HG03103 (cell line): ENCODE measurements at regions not wholly inside any gene's neighbourhood (a gene's known extent, or its start where the extent isn't known, plus 50 kb on each side); places are given as distances from the start of the nearest gene placed in this dataset.
"Not testable (repeated sequence)": the region's sequence is repeated elsewhere in the genome, so short reads cannot be mapped to it uniquely, and the experiment has no call there.

Source experiments
- ATAC-seq: cut with Tn5 transposase; IDR thresholded peaks from one replicate; pipeline ENCODE4 v1.9.1; 2021; ENCODE audit warnings: low read depth; ENCODE audit not compliant: unreplicated experiment

DNA sequence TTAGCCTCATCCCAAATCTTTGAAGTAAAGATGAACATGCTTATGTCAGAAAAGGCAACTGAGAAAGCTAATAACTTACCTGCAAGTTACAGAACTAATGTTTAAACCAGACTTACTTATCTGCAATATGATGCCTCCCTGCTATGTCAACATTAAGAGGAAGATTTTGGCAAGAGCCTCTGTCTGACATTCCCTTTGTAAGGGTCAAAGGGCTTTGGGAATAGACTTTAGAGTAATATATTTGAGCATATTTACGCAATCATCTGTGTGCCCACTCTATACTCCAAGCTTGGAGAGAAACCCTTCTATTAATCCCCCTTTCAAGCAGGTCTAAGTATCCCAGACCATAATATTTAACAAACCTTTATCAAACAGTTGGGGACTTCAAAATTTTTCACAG lies 389.4 kb downstream of the NPIPA8 start:
- ATAC-seq = no peak

DNA sequence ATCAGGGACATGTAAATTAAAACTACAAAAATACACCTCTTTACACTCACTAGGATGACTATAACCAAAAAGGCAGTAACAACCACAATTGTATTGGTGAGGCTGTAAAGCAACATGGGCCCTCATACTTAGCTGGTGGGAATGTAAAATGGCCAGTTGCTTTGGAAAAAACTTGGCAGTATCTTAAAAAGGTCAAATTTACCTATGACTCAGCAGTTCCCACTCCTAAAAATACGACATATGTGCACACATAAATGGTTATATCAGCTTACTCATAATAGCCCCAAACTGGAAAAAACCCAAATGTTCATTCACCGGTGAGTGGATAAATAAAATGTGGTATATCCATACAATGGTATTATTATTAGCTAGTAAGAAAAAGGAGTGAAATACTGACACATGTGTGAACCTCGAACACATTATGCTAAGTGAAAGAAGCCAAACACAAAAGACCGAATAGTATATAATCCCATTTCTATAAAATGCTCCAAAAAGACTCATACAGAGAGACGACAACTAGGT lies 391.4 kb downstream of the NPIPA8 start:
- no peak for ATAC-seq

DNA sequence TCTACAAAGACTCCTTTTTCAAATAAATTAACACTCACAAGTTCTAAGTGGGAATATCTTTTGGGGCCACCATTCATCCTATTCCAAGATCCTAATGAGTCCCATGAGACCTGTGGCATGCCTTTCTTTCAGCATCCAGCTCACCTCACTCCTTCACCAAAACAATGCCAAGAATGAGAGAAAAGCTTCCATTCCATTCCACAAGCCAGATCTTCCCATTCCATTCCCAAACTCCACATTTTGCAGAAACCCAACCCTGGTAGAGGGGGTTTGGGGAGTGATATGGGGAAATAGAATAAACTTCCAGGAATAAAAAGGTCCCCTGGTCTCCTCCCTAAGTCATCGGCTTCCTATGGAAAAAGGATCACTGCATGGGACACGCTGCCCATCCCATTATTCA lies 392.2 kb downstream of the NPIPA8 start:
- no peak for ATAC-seq

DNA sequence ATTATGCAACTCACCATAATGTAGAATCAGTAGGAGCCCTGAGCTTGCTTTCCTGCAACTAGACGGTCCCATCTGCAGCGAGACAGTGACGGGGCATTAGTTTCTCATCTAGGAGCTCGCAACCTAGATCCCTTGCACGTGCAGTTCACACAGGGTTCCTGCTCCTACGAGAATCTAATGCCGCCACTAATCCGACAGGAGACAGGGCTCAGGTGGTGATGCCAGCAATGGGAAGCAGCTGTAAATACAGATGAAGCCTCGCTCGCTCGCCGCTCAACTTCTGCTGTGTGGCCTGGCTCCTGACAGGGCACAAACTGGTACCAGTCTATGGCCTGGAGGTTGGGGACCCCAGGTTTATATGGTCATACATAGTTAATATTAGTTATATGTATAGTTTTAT lies 394.5 kb downstream of the NPIPA8 start:
- no peak for ATAC-seq

DNA sequence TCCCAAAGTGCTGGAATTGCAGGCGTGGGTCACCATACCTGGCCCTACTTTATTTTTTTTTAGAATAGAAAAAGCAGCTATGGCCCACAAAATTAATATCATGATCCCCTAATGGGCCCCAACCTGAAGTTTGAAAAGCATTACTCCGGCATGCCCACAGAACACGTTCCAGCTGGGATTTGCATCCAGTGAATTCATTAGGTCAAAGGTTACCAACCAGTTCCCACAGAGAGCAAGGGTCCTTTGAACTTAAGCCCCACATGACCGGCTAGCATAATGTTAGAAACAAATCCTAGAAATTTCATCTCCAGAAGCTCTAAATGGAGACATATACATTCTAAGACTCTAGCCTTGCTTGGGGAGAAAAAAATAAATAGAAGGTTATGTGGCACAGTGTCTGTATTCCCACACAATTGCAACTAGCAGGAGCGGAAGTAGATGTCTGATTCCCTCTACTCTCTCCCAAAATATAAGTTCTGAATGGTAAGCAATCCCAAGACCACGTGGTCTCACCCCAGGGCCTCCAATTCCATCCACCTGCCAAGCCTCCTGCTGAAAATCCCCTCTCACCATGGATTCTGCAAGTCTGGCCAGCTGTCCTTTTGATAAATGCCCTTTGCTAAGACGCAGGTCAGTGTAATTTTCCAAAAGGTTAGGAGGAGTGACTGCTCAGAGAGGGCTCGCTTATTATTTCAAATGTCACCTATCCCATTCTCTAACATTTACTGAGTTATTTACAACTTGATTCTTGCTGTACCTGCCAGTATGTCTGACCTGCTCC lies 395.8 kb downstream of the NPIPA8 start:
- ATAC-seq = no peak

DNA sequence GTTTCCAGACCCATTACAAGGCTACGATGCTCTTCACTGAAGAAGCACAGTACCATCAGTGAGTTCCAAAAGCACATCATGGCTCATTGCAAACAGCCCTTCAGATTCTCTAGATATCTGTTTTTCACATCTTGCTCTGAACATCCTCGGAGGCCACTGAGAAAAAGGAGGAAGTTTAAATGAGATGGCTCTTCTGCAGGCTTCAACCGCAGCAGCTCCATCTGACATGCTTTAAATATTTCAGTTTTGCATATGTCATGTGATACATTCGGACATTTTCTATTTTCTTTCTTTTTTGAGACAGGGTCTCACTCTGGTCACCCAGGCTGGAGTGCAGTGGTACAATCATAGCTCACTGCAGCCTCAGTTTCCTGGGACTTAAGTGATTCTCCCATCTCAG lies 396.8 kb downstream of the NPIPA8 start:
- peak; percentile 54 for ATAC-seq

DNA sequence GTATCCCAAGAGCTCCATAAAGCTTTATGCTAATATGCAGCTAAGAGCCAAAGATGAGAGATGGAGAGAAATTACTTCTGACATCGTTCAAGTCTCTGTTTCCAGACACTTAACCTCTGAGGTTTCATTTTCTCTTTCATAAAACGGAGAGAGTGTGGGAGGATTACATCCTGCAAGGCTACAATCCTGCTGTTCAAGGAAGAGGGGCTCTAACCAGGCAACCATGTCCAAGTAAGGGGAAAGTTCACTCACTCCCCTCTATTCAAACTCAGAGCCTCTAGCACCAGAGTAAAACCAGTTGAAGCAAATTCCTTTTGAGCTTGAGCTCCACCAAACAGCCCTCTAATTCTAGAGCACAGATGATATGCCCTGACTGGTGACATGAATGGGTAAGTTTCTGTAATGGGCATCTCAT lies 397.4 kb downstream of the NPIPA8 start:
- peak; percentile 46 for ATAC-seq

DNA sequence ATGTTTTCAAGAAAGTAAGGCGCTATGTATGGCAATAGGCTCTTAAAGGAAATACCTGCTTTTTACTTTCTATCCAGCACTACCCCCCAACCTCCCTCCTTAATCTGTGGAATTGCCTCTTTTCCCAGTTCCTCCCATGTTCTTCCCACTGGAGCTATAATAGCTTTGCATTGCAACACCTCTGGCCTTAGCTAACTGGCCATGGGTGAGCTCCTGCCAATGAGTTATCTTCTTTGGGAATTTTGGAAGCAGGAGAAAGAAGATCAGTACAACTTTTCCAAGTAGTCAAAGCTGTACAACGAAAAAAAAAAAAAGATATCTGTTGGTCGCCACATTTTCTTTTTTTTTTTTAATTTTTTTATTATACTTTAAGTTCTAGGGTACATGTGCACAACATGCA lies 398.0 kb downstream of the NPIPA8 start:
- ATAC-seq = no peak

DNA sequence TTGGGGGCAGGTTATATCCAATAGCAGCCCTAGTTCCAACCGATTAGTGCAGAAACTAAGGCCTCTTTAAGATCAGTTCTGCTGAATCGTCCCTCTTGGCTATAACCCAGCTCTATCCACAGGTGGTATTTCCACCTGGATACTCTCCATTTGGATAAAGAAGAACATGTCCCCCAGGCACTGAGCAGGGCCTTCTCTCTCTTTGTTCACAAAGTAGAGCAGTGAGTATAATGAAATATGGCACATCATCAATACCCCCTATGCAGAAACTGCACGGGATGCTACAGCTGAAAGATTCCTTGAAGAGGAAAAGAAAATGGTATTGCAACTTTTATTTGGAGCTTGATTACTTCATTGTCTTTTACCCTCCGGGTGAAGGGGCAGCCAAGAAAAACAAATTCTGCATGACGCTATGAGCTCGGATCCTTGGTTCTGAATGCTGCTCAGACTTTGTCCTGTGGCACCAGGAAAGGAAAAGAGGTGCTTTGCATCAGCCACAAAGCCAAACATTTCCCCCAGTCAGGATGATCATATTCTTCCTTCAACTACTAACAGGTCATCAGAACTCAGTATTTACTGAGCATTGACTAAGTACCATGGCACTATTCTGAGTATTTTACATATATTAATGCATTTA lies 399.7 kb downstream of the NPIPA8 start:
- no peak for ATAC-seq

DNA sequence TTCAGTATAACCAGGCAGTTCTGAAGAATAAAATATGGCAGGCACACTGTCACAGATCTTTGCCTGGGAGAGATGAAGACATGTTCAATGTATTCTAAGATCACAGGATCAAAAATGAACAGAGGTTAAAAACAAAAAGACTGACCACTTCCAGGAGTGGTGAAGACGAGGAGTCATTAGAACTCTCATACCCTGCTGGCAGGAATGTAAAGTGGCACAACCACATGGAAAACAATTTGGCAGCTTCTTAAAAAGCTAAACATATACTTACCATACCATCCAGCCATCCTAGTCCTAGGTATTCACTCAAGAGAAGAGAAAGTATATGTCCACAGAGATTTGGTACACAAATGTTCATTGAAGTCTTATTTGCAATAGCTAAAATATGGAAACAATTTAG lies 406.3 kb downstream of the NPIPA8 start:
- ATAC-seq = no peak

DNA sequence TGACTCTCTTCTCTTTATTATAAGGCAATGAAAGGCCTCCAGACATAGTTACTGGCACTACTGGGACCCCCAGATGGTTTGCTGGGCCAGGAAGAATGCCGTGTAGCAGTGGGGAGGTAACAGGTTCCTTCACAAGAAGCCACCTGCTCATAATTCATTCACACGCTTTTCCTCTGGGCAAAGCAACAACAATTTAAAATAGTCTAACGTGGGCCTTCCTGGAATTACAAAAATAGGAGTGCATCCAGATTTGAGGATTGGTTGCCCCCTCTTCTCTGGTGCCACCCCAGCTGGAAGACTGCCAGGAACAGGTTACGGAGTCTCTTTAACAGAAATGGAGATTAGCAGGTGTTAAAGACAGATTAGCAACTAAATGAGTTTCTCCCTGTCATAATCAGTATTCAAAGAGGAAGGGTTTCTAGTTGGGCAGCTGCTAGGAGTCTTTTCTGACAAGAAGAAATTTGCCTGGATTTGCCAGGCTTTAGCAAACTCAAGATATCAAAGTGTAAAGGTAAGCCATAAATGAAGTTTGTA lies 409.6 kb downstream of the NPIPA8 start:
- ATAC-seq = no peak

DNA sequence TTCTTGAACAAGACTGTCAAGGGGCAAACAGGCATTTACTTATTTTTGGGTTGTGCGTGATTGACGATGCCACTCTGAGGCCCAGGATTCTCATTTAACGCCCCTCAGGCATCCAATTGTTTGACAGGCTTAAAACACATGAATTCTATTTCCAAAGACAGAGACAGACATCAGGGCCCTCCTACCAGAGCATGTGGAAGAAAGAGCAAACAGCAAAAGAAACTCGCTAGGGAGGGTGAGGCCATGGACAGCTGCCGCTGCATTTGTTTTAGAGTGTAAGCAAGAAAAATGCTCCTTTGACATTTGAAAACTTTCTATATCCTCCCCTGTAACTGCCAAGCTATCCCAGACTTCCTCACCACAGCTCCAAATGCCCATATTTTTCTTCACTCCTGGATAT lies 410.1 kb downstream of the NPIPA8 start:
- no peak for ATAC-seq

DNA sequence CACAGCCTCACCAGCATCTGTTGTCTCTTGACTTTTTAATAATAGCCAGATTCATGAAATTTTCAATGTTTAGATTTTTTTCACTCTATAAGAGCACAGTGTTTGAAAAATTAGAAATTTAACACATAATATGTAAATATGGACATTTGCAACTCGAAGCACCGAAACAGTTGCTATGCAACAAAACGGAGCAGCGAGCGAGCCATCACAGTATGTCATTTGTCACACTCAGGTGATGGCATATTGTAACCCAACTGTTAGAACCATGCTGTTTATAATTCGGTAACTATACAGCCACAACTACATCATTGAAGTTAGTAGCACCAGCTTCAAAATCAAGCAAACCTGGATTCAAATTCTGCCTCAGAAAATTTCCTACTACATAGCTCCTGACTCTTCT lies 410.8 kb downstream of the NPIPA8 start:
- ATAC-seq = no peak

DNA sequence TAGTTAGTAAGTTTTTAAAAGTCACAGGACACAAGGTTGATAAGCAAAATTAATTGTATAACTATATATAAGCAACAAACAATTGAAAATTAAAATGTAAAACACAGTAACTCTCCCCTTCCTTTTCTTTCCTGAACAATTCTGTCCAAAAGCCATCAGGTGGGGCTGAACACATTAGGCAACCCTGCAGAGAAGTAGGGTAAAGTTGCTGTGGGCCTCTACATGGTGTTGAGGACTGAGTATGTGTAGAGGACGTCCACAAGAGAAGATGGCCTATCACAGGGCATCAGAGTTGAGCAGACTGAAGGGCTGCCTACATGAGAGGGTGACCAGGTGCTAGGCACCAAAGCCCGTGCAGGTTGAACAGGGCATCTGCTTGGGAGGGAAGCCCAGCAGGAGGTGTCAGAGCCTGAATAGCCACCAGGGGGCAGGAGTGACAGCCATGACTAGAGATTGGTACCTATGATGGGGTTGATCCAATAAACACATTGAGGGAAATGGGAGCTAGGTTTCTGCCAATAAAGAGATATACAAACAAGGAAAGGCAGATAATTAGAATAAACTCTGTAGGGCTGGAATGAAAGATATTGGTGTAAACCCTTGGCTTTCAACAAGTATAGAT lies 415.1 kb downstream of the NPIPA8 start:
- peak; percentile 54 for ATAC-seq

DNA sequence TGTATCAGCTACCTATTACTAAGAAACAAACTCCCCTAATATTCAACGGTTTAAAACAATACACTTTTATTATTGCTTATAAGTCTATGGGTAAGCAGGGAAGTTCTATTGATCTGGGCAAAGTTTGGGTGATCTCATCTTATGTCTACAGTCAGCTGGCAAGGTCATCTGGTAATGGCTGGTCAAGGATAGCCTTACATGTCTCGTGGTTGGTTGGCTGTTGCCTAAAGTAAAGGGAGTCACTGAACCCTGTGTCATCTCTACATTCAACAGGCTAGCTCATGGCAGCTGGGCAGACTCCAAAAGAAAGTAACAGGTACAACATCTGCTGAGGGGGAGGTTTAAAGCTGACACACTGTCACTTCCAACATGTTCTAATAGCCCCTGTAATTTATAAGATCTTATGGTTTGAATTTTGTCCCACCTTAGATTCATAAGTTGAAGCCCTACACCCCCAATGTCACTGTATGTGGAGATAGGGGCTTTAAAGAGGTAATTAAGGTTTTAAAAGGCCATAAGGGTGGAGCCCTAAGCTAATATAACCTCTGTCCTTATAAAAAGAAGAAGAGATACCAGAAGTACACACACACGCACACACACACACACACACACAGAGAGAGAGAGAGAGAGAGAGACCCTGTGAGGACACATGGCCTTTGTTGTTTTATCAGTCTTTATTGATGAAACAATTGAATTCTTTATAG lies 419.1 kb downstream of the NPIPA8 start:
- no peak for ATAC-seq

DNA sequence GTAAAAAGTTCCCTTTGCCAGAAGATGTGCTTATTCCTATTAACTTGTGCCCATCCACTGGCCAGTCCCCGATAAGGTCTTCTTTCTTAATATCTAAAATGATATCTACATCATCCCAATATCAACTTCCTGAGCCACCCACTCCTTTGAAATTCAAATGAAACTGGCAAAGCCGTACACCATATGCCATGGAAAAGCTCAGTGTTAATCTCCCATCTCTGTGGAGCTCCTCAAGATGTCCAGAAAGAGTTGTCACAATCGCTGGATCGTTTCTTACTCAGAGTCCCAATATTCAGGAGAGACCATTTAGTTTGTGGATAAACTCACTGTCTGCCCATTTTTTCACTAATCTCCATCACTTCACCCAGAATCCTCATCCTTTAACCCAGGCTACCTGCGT lies 420.7 kb downstream of the NPIPA8 start:
- ATAC-seq = no peak

DNA sequence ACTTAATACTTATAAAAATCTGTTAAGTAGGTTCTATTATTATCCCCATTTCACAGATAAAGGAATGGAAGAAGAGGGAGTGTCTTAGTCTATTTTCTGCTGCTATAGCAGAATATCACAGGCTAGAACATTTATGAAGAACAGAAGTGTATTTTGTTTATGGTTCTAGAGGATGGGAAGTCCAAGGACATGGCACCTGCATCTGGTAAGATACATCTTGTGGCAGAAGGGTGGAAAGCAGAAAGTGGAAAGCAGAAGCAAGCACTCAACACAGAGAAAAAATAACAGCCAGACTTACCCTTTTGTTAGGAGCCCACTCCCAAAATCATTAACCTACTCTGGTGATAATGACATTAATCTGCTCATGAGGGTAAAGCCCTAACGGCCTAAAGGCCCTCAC lies 422.4 kb downstream of the NPIPA8 start:
- no peak for ATAC-seq

DNA sequence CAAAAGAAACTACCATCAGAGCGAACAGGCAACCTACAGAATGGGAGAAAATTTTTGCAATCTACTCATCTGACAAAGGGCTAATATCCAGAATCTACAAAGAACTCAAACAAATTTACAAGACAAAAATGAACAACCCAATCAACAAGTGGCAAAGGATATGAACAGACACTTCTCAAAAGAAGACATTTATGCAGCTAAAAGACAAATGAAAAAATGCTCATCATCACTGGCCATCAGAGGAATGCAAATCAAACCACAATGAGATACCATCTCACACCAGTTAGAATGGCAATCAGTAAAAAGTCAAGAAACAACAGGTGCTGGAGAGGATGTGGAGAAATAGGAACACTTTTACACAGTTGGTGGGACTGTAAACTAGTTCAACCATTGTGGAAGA lies 425.0 kb downstream of the NPIPA8 start:
- not testable (repeated sequence) for ATAC-seq

DNA sequence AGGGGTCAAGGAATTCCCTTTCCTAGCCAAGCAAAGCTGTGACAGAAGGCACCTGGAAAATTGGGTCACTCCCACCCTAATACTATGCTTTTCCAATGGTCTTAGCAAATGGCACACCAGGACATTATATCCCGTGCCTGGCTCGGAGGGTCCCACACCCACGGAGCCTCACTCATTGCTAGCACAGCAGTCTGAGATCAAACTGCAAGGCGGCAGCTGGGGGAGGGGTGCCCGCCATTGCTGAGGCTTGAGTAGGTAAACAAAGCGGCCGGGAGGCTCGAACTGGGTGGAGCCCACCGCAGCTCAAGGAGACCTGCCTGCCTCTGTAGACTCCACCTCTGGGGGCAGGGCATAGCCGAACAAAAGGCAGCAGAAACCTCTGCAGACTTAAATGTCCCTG lies 429.9 kb downstream of the NPIPA8 start:
- not testable (repeated sequence) for ATAC-seq

DNA sequence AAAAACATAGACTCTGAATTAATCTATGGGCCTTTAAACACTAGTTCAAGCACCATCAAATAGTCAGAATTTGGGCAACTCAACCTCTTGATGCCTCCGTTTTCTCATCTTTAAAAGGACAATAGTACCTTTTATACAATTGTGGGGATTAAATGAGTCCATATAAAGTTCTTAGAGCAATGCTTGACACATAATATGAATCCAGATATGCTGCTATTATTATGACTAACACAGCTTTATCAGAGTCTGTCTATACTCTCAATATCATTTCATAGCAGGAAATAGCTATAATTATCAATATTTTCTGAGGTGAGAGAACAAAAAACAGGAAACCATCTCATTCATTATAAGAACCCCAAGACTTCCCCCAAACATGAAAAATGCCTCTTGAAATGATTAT lies 430.5 kb upstream of the XYLT1 start:
- ATAC-seq = no peak

DNA sequence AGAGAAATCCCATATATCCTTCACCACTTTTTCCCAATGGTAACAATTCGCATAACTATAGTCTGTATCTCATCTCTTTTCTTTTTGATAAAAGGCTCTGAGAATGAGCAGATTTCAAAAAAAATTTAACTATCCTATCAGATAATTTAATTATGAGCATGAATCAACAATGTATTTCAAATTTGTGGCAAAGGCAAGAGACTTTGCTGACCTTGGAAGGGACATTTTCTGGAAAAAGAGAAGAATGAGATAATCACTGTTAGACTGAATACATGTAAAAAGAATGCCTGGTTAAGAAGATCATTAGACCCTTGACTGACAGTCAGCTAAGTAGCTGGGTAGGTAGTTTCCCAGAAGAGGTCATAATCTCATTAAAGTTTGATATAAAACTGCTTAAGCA lies 428.4 kb upstream of the XYLT1 start:
- ATAC-seq = no peak
